Tibial nerve (tissue), 3 donors: ENCODE measurements at regions not wholly inside any gene's neighbourhood (a gene's known extent, or its start where the extent isn't known, plus 50 kb on each side); places are given as distances from the start of the nearest gene placed in this dataset.

Experiments
- POLR2A ChIP-seq, 2 donors: fragments of 450-650 bp; IDR thresholded peaks; one replicate each; pipeline ENCODE4 v1.6.1; 2017; ENCODE audit warnings: antibody characterized with exemption in 2 of 2, mild to moderate bottlenecking in 2 of 2, moderate library complexity in 2 of 2
- TF ChIP-seq, protein P1 (sequence below), 5 experiments: fragments of 200-600 bp in 3 of 5; fragments of 450-650 bp in 2 of 5; sonication (generic) in 3 of 5; IDR thresholded peaks; one replicate each; pipeline ENCODE4 v1.5.1; 2016 to 2019; ENCODE audit warnings: antibody characterized with exemption in 5 of 5, mild to moderate bottlenecking in 3 of 5, moderate library complexity in 2 of 5

DNA sequence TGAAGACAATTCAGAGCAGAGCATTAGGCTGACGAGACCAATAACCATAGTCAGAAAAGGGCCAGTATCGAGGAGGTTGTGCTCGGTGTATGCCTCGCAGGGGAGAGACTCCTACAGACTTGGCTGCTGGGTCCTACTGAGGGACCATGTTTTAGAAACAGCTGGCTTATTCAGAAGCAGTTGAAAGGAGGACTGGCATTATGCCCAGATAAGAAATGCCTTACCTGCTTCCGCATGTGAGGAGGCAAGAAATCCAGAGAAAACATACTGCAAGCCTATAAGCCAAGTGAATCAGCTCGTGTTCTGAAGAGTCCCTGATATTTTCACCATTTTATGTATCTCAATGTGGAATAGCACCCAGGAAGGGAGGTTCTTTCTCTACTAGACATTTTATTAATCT, 434.7 kb downstream of the GRB14 start:
- TF ChIP-seq, protein P1, sequence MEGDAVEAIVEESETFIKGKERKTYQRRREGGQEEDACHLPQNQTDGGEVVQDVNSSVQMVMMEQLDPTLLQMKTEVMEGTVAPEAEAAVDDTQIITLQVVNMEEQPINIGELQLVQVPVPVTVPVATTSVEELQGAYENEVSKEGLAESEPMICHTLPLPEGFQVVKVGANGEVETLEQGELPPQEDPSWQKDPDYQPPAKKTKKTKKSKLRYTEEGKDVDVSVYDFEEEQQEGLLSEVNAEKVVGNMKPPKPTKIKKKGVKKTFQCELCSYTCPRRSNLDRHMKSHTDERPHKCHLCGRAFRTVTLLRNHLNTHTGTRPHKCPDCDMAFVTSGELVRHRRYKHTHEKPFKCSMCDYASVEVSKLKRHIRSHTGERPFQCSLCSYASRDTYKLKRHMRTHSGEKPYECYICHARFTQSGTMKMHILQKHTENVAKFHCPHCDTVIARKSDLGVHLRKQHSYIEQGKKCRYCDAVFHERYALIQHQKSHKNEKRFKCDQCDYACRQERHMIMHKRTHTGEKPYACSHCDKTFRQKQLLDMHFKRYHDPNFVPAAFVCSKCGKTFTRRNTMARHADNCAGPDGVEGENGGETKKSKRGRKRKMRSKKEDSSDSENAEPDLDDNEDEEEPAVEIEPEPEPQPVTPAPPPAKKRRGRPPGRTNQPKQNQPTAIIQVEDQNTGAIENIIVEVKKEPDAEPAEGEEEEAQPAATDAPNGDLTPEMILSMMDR (IDR thresholded peaks at IDR 0.05) = no peak
- TF ChIP-seq POLR2A (IDR thresholded peaks at IDR 0.05) = no peak
